Liver (tissue), 3 donors: ENCODE measurements at regions not wholly inside any gene's neighbourhood (a gene's known extent, or its start where the extent isn't known, plus 50 kb on each side); places are given as distances from the start of the nearest gene placed in this dataset.

Source experiments
- ATF3 ChIP-seq: IDR thresholded peaks from 2 replicates; pipeline ENCODE4 v1.6.1; 2016; ENCODE audit warnings: antibody characterized with exemption
- CTCF ChIP-seq: fragments of 150-350 bp; IDR thresholded peaks from 2 replicates; pipeline ENCODE4 v1.5.1; 2017; ENCODE audit warnings: improper control_type of control experiment, low read depth, low read length; ENCODE audit not compliant: missing input control
- FOXA1 ChIP-seq: IDR thresholded peaks from 2 replicates; pipeline ENCODE4 v1.6.1; 2016; ENCODE audit warnings: antibody characterized with exemption
- GABPA ChIP-seq, 2 donors: IDR thresholded peaks in 1 of 2; conservative IDR thresholded peaks in 1 of 2; 2 replicates each; pipeline ENCODE4 v1.6.1; 2016; ENCODE audit warnings: antibody characterized with exemption in 2 of 2, mild to moderate bottlenecking in 1 of 2, moderate library complexity in 1 of 2
- HNF4A ChIP-seq, 2 donors: conservative IDR thresholded peaks; 2 replicates each; pipeline ENCODE4 v1.6.1; 2016; ENCODE audit warnings: antibody characterized with exemption in 2 of 2, mild to moderate bottlenecking in 2 of 2
- JUND ChIP-seq, 2 donors: IDR thresholded peaks; 2 replicates each; pipeline ENCODE4 v1.6.1; 2016; ENCODE audit warnings: antibody characterized with exemption in 2 of 2
- MAX ChIP-seq: IDR thresholded peaks from 2 replicates; pipeline ENCODE4 v1.6.1; 2016; ENCODE audit warnings: antibody characterized with exemption
- NR2F2 ChIP-seq: IDR thresholded peaks from 2 replicates; pipeline ENCODE4 v1.6.1; 2016; ENCODE audit warnings: antibody characterized with exemption
- RAD21 ChIP-seq, 2 donors: IDR thresholded peaks; 2 replicates each; pipeline ENCODE4 v1.6.1; 2016; ENCODE audit warnings: antibody characterized with exemption in 2 of 2, mild to moderate bottlenecking in 2 of 2
- REST ChIP-seq: IDR thresholded peaks from 2 replicates; pipeline ENCODE4 v1.6.1; 2016; ENCODE audit warnings: antibody characterized with exemption, mild to moderate bottlenecking
- RXRA ChIP-seq, 2 donors: IDR thresholded peaks; 2 replicates each; pipeline ENCODE4 v1.6.1; 2017 to 2018; ENCODE audit warnings: antibody characterized with exemption in 2 of 2, mild to moderate bottlenecking in 1 of 2
- YY1 ChIP-seq: IDR thresholded peaks from 2 replicates; pipeline ENCODE4 v1.6.1; 2016; ENCODE audit warnings: antibody characterized with exemption, mild to moderate bottlenecking
- ZBTB33 ChIP-seq: IDR thresholded peaks from 2 replicates; pipeline ENCODE4 v1.6.1; 2016; ENCODE audit warnings: antibody characterized with exemption
- donor health status: healthy.
- donor health status: healthy.

GRCh38 chr22:49046546-49047361 is 780.9 kb downstream of the BRD1 start:
- TF ChIP-seq MAX: no peak
- TF ChIP-seq NR2F2: no peak
- TF ChIP-seq RXRA (IDR thresholded peaks at IDR 0.05): no peak
- TF ChIP-seq CTCF: peak; percentile 56
- no peak for TF ChIP-seq GABPA (IDR thresholded peaks at IDR 0.05 in 1 of 2, conservative IDR thresholded peaks at IDR 0.05 in 1 of 2)
- TF ChIP-seq HNF4A (conservative IDR thresholded peaks at IDR 0.05): no peak
- peak; percentile 75 to 82 for TF ChIP-seq RAD21 (IDR thresholded peaks at IDR 0.05)
- TF ChIP-seq FOXA1: no peak
- TF ChIP-seq REST: no peak
- no peak for TF ChIP-seq JUND (IDR thresholded peaks at IDR 0.05)
- TF ChIP-seq YY1: no peak
- TF ChIP-seq ZBTB33: no peak
- TF ChIP-seq ATF3: no peak
